D721Med (cell line): ENCODE measurements at regions not wholly inside any gene's neighbourhood (a gene's known extent, or its start where the extent isn't known, plus 50 kb on each side); places are given as distances from the start of the nearest gene placed in this dataset.
A peak's percentile ranks its signal among the peaks of the same experiment; 100 is the strongest.
"Not testable (repeated sequence)": the region's sequence is repeated elsewhere in the genome, so short reads cannot be mapped to it uniquely, and the experiment has no call there.

Experiments used
- DNase-seq: peaks from one replicate; pipeline ENCODE4 v3.0.0; 2011; ENCODE audit warnings: low spot score; ENCODE audit not compliant: insufficient read length
- FAIRE-seq: peaks from 2 replicates; lab custom pipeline; 2011; peaks lifted over from hg19 to GRCh38; lab: Jason Lieb, UNC
- CTCF ChIP-seq: IDR thresholded peaks from 2 replicates; pipeline ENCODE4 v1.5.1; 2012; ENCODE audit warnings: mild to moderate bottlenecking, control low read depth; ENCODE audit not compliant: insufficient read depth; ENCODE audit errors: missing control alignments

GRCh38 chr1:191739544-191739943 lies 418.7 kb upstream of the RGS18 start:
- no peak for TF ChIP-seq CTCF
- no peak for FAIRE-seq
- no peak for DNase-seq

- FAIRE-seq (no peak), DNase-seq (no peak)
These were observed 405.9 kb upstream of the RGS18 start for GRCh38 chr1:191752342-191752741.

GRCh38 chr1:191760016-191760415 lies 398.2 kb upstream of the RGS18 start:
- FAIRE-seq (peak; percentile 46), DNase-seq (no peak)
- TF ChIP-seq CTCF, result no peak

More at GRCh38 chr1:191752342-191752741, 405.9 kb upstream of the RGS18 start:
- peak; percentile 16 for TF ChIP-seq CTCF

DNA sequence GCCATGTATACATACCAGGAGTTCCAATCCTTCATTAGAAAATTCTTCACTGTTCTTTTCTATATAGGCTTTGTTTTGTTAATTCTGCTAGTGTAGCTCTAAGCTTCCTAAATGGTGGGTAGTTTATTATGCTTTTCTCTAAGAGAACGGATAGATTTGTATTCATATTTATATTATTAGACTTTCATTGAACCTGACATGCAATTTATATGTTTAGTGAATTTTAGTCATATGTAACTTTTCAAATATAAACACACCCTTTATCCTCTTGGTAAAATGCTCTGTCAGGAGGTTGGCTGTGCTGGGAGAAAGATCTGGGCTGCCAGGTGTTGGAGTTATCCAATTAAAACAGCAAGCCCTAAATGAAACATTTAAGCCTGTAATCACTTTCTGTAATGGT lies 369.7 kb upstream of the RGS18 start:
- DNase-seq, result no peak
- TF ChIP-seq CTCF, result no peak
- no peak for FAIRE-seq

GRCh38 chr1:191798178-191798577 lies 360.1 kb upstream of the RGS18 start:
- FAIRE-seq, result no peak
- DNase-seq, result no peak
- TF ChIP-seq CTCF, result no peak

DNA sequence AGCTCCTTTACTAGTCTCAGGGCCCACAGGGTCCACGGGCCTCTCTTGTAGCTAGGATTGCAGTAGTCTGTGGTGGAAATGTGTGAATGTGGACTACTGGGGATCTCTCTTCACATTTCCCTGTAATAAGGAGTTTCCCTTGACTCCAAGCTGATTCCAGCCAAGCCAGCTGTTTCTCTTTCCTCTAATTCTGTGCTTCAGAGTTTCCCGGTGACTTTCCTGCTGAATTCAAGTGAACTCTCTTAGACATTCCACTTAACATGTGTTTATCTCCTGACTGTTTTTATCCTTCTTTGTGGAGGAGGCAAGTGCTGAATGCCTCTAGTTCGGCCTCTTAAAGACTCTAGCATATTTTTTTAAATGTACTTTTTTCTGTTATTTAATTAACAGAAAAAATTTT lies 354.0 kb upstream of the RGS18 start:
- DNase-seq, result no peak
- TF ChIP-seq CTCF, result no peak
- peak; percentile 55 for FAIRE-seq

DNA sequence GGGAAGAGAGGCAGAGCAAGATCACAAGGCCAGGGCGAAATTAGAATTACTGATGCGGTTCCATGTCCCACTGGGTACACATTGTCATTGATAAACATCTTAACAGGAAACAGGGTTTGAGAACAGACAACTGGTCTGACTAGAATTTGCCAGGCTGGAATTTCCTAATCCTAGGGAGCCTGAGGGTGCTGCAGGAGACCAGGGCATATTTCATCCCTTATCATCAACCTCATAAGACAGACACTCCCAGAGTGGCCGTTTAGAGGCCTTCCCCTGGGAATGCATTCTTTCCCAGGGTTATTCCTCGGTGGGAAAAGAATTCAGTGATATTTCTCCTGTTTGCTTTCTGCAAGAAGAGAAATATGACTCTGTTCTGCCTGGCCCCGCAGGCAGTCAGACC lies 344.7 kb upstream of the RGS18 start:
- not testable (repeated sequence) for DNase-seq, FAIRE-seq

DNA sequence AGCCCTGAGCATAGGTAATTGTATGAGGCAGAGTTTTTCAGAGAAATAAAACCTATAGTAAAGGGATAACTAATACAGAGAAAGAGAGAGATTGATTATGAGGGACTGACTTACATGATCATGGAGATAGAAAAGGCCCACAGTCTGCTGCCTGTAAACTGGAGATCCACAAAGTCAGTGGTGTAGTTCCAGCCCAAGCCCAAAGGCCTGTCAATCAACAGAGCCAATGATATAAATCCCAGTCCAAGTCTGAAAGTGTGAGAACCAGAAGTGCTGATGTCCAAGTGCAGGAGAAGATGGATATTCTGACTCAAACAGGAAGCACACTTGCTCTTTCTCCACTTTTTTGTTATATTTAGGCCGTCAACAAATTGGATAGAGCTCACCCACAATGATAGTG lies 340.1 kb upstream of the RGS18 start:
- FAIRE-seq, result no peak
- DNase-seq, result no peak
- no peak for TF ChIP-seq CTCF
